ENCODE measurements at regions not wholly inside any gene's neighbourhood (a gene's known extent, or its start where the extent isn't known, plus 50 kb on each side); places are given as distances from the start of the nearest gene placed in this dataset.
A peak's percentile ranks its signal among the peaks of the same experiment; 100 is the strongest.
"Not testable (repeated sequence)": the region's sequence is repeated elsewhere in the genome, so short reads cannot be mapped to it uniquely, and the experiment has no call there.

DNA sequence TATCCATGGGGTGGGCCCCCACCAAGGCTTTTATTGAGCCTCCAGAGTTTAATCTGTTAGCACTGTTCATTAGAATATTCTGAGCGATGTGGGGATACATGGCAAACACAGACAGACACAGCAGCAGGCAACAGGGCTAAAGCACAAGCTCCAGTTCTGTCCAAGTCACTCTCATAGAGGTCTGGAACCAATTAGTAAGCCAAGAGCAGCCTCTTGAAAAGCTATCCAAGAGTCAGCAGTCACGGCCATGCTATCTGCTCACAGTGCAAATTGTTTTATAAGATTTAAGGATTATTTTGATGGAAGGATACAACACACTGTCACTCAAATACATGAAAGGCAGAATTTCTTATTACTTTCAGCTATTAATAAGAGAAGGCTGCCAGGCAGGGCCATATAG lies 86.4 kb upstream of the DGKB start:
- no peak overlapping the region for H3K4me3 ChIP-seq (replicated peaks; ENCODE audit: low read depth, low read length)
- TF ChIP-seq, protein P1, sequence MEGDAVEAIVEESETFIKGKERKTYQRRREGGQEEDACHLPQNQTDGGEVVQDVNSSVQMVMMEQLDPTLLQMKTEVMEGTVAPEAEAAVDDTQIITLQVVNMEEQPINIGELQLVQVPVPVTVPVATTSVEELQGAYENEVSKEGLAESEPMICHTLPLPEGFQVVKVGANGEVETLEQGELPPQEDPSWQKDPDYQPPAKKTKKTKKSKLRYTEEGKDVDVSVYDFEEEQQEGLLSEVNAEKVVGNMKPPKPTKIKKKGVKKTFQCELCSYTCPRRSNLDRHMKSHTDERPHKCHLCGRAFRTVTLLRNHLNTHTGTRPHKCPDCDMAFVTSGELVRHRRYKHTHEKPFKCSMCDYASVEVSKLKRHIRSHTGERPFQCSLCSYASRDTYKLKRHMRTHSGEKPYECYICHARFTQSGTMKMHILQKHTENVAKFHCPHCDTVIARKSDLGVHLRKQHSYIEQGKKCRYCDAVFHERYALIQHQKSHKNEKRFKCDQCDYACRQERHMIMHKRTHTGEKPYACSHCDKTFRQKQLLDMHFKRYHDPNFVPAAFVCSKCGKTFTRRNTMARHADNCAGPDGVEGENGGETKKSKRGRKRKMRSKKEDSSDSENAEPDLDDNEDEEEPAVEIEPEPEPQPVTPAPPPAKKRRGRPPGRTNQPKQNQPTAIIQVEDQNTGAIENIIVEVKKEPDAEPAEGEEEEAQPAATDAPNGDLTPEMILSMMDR (IDR thresholded peaks at IDR 0.05; ENCODE audit: low read depth, low read length, missing control alignments) = no peak
- peak; percentile 7 for DNase-seq (ENCODE audit: extremely low read depth, low read depth)

DNA sequence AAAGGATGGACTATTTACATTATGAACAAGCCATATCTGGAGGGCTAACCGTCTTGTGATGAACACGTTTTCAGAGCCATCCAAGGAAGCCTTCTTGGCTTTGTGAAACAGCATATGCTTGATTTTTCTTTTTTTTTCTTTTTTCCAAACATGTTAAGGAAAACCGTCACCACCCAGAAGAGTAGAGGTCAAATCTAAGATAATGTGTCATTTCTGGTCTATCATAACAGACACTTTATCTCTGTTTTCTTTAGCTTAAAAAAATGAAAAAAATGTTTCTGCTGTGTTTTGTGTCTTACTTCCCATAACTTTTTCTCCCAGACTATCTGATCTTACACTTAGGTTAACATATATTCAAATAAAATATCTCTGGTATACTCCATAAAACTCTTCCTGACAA lies 76.1 kb upstream of the DGKB start:
- TF ChIP-seq, protein P1 (IDR thresholded peaks at IDR 0.05; ENCODE audit: low read depth, low read length, missing control alignments) = no peak
- DNase-seq (ENCODE audit: extremely low read depth, low read depth) = no peak

DNA sequence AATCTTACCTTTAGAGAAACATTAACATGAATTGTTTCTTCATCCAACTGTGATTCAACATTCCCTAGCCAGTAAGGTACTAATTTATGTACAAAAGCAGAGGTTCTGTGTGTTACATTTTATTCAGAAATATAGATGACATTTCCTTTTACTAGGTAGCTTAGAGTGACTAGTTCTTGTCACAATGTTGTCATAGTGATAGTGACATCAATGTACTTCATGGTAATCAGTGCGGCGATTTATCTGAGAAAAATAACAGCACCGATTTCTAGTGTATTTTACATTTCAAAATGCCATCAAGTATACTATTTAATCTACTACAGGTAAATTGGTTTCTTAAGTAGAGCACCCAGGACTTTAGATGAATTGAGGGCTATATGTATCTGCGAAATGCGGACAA lies 72.1 kb upstream of the DGKB start:
- TF ChIP-seq, protein P1 (IDR thresholded peaks at IDR 0.05; ENCODE audit: low read depth, low read length, missing control alignments) = no peak
- no peak for DNase-seq (ENCODE audit: extremely low read depth, low read depth)

More for the DNA sequence above, 76.1 kb upstream of the DGKB start:
- H3K4me3 ChIP-seq (replicated peaks; ENCODE audit: low read depth, low read length) = no peak overlapping the region

DNA sequence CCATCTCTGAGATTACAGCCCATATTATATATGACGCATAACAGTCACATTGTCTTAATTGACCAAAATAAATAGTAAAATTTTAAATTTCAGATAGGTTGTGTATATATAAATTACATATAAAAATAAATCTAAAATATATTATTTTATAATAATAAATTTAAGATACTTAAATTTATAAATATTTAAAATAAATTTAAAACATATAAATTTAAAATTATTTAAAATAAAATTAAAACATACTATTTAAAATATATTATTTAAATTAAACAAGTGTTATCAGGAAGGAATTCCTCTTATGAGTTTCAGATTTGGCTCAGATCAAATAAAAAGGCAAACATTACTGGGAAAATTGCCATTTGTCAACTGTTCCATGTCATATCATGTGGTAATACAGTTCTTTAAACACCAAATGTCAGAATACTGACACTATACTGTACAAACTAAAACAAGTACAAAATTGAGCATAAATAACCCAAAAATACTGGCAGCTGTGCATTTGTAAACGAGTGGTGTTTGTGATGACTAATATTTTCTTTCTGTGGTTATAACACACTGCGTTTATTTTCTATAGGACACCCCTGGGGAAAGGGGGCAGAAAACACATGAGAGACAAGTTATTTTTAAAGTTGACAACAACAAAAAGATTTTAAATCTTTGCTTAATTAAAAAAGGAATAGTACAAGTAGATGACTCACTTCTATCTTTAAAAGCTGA lies 71.3 kb upstream of the DGKB start:
- no peak for DNase-seq (ENCODE audit: extremely low read depth, low read depth)
- TF ChIP-seq, protein P1 (IDR thresholded peaks at IDR 0.05; ENCODE audit: low read depth, low read length, missing control alignments) = no peak
- H3K4me3 ChIP-seq (replicated peaks; ENCODE audit: low read depth, low read length) = no peak overlapping the region

More for the DNA sequence above, 72.1 kb upstream of the DGKB start:
- no peak overlapping the region for H3K4me3 ChIP-seq (replicated peaks; ENCODE audit: low read depth, low read length)

DNA sequence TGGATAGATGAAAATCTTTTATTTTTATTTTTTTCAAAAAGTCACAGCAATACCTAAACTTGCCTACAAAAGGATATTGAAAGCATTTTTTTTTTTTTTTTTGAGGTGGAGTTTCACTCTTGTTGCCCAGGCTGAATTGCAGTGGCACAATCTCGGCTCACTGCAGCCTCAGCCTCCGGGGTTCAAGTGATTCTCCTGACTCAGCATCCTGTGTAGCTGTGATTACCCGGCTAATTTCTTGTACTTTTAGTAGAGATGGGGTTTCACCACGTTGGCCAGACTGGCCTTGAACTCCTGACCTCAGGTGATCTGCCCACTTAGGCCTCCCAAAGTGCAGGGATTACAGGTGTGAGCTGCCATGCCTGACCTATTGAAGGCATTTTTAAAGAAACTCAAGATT lies 69.1 kb upstream of the DGKB start:
- not testable (repeated sequence) for DNase-seq (ENCODE audit: extremely low read depth, low read depth); H3K4me3 ChIP-seq (replicated peaks; ENCODE audit: low read depth, low read length)

DNA sequence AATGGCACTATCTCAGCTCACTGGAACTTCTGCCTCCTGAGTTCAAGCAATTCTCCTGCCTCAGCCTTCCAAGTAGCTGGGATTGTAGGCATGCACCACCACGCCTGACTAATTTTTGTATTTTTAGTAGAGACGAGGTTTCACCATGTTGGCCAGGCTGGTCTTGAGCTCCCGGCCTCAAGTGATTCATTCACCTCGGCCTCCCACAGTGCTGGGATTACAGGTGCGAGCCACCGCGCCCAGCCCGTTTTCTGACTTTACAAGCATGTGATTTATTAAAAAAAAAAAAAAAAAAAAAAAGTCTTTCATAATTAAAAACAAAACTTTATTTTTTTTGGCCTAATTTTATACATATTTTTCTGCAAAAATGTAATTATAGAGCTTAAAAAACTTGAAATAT lies 64.8 kb upstream of the DGKB start:
- not testable (repeated sequence) for DNase-seq (ENCODE audit: extremely low read depth, low read depth); H3K4me3 ChIP-seq (replicated peaks; ENCODE audit: low read depth, low read length)

DNA sequence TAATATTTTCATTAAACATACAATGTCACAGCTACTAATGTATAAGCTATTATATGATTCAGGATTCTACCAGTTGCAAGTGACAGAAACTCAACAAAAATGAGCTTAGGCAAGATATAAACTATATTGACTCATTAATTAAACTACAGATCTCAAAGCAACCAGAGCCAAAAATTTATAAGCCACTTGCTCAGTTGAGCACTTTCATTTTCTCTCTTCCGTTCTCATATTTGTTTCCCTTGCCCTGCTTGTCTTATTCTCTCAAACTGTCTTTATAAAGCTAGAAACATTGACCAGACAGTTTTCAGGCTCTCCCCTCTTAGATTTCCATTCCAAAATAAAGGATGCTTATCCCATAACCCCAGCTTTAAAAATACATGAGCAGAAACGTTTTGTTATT lies 60.2 kb upstream of the DGKB start:
- H3K4me3 ChIP-seq (replicated peaks; ENCODE audit: low read depth, low read length) = no peak overlapping the region
- DNase-seq (ENCODE audit: extremely low read depth, low read depth) = no peak
- TF ChIP-seq, protein P1 (IDR thresholded peaks at IDR 0.05; ENCODE audit: low read depth, low read length, missing control alignments) = no peak

DNA sequence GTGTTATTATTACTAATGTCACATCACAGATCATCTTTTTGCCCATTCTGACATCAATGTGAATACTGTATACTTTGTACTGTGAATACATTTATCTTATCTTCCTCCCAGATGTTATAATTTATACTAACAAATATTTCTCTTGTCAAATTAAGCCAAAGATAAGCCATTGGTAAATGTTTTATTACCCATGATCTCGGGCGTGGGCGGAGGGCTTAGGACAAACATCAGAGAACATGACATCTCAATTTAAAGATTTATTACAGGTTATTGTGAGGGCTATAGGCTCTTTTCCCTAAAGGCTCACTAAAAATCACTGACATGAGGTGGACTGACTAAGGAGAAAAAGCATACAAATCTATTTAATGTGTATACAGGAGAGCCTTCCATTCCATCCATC lies 58.2 kb upstream of the DGKB start:
- no peak for DNase-seq (ENCODE audit: extremely low read depth, low read depth)
- TF ChIP-seq, protein P1 (IDR thresholded peaks at IDR 0.05; ENCODE audit: low read depth, low read length, missing control alignments) = no peak
- H3K4me3 ChIP-seq (replicated peaks; ENCODE audit: low read depth, low read length) = no peak overlapping the region
